A549 (cell line): ENCODE measurements at regions not wholly inside any gene's neighbourhood (a gene's known extent, or its start where the extent isn't known, plus 50 kb on each side); places are given as distances from the start of the nearest gene placed in this dataset.

Experiments used
- ATAC-seq, 2 experiments: fragments of 200-7000 bp in 1 of 2; fragments of >200 bp in 1 of 2; cut with Nextera tagmentation in 1 of 2; cut with Tn5 transposase in 1 of 2; 3 replicates each; pipeline versions ENCODE4 v1.8.0 to v1.9.1; 2018 to 2020; ENCODE audit warnings: mild to moderate bottlenecking in 1 of 2, moderate library complexity in 1 of 2
- CTCF ChIA-PET: fragments of 300-600 bp; sonication (Branson Sonifier 250); formaldehyde crosslinking; extraction: SDS; loops from one replicate; lab custom pipeline; 2021; ENCODE audit warnings: antibody characterized with exemption, inconsistent platforms; lab: Yijun Ruan, JAX
- POLR2A ChIA-PET: fragments of 350-600 bp; formaldehyde crosslinking; extraction: SDS; loops from one replicate; lab custom pipeline; 2021; ENCODE audit warnings: antibody characterized with exemption, inconsistent platforms; lab: Yijun Ruan, JAX
- DNase-seq, 2 experiments: peaks; one replicate each; pipeline versions ENCODE4 v3.0.0 to v3.0.0-alpha.2; 2011 to 2016; ENCODE audit warnings: low read depth in 1 of 2, low spot score in 1 of 2
- FAIRE-seq: peaks from 2 replicates; lab custom pipeline; 2011; peaks lifted over from hg19 to GRCh38; lab: Jason Lieb, UNC
- H3K27ac ChIP-seq, 2 experiments: fragments of >200 bp; sonication (Bioruptor Twin); formaldehyde crosslinking; 3 replicates each; pipeline ENCODE4 v1.5.1; 2016 to 2017
- H3K4me1 ChIP-seq: fragments of >200 bp; sonication (Bioruptor Twin); formaldehyde crosslinking; 3 replicates; pipeline ENCODE4 v1.6.1; 2016
- H3K4me2 ChIP-seq: fragments of >200 bp; sonication (Bioruptor Twin); formaldehyde crosslinking; 3 replicates; pipeline ENCODE4 v1.6.1; 2016
- H3K4me3 ChIP-seq: fragments of >200 bp; sonication (Bioruptor Twin); formaldehyde crosslinking; 3 replicates; pipeline ENCODE4 v1.5.1; 2016
- H3K9me3 ChIP-seq: fragments of >200 bp; sonication (Bioruptor Twin); formaldehyde crosslinking; 3 replicates; pipeline ENCODE4 v1.6.1; 2016
- CHD2 ChIP-seq: fragments of 150-350 bp; IDR thresholded peaks from 2 replicates; pipeline ENCODE4 v1.6.1; 2014; ENCODE audit warnings: low read length; ENCODE audit not compliant: partially characterized antibody
- CHD4 ChIP-seq: fragments of 200-600 bp; sonication (generic); IDR thresholded peaks from 2 replicates; pipeline ENCODE4 v1.6.1; 2016; ENCODE audit warnings: antibody characterized with exemption, mild to moderate bottlenecking, borderline replicate concordance
- E2F6 ChIP-seq: IDR thresholded peaks from 2 replicates; pipeline ENCODE4 v1.6.1; 2012; ENCODE audit warnings: low read depth, borderline replicate concordance
- EHF ChIP-seq: fragments of 250-450 bp; sonication (Bioruptor Pico); IDR thresholded peaks from 2 replicates; pipeline ENCODE4 v1.5.0; 2020; ENCODE audit warnings: mild to moderate bottlenecking
- EHMT2 ChIP-seq: fragments of 200-600 bp; sonication (generic); IDR thresholded peaks from 2 replicates; pipeline ENCODE4 v1.6.1; 2016; ENCODE audit warnings: antibody characterized with exemption, low read depth, mild to moderate bottlenecking, moderate library complexity
- ESRRA ChIP-seq: fragments of 150-350 bp; IDR thresholded peaks from 2 replicates; pipeline ENCODE4 v1.6.1; 2014; ENCODE audit warnings: mild to moderate bottlenecking, low read length, borderline replicate concordance
- FOSL2 ChIP-seq, 2 experiments: fragments of 450-650 bp in 1 of 2; fragments of >200 bp in 1 of 2; sonication (Bioruptor Twin) in 1 of 2; formaldehyde crosslinking; IDR thresholded peaks; 2 replicates each; pipeline versions ENCODE4 v1.5.0 to v1.6.1; 2016 to 2020; ENCODE audit warnings: mild to moderate bottlenecking in 1 of 2, moderate library complexity in 1 of 2
- FOXS1 ChIP-seq: fragments of 250-450 bp; sonication (Bioruptor Pico); IDR thresholded peaks from 2 replicates; pipeline ENCODE4 v1.5.0; 2020; ENCODE audit warnings: mild to moderate bottlenecking, moderate library complexity
- GATA3 ChIP-seq: IDR thresholded peaks from 2 replicates; pipeline ENCODE4 v1.6.1; 2012; ENCODE audit warnings: borderline replicate concordance
- HEYL ChIP-seq: fragments of 250-450 bp; sonication (Bioruptor Pico); IDR thresholded peaks from 2 replicates; pipeline ENCODE4 v1.8.0; 2021; ENCODE audit warnings: mild to moderate bottlenecking, moderate library complexity
- HMGXB4 ChIP-seq: fragments of 250-450 bp; sonication (Bioruptor Pico); IDR thresholded peaks from 2 replicates; pipeline ENCODE4 v1.5.0; 2021; ENCODE audit warnings: mild to moderate bottlenecking, moderate library complexity, borderline replicate concordance
- HOXA7 ChIP-seq: fragments of 250-450 bp; sonication (Bioruptor Pico); IDR thresholded peaks from 2 replicates; pipeline ENCODE4 v1.5.0; 2020; ENCODE audit warnings: mild to moderate bottlenecking, moderate library complexity
- HOXB5 ChIP-seq: fragments of 250-450 bp; sonication (Bioruptor Pico); IDR thresholded peaks from 2 replicates; pipeline ENCODE4 v1.5.0; 2020; ENCODE audit warnings: mild to moderate bottlenecking, moderate library complexity
- JUNB ChIP-seq: fragments of >200 bp; sonication (Bioruptor Twin); formaldehyde crosslinking; IDR thresholded peaks from 2 replicates; pipeline ENCODE4 v1.6.1; 2016
- KDM5A ChIP-seq: fragments of 200-600 bp; sonication (generic); IDR thresholded peaks from 2 replicates; pipeline ENCODE4 v1.6.1; 2016; ENCODE audit warnings: antibody characterized with exemption, mild to moderate bottlenecking
- MAFK ChIP-seq: fragments of 450-650 bp; IDR thresholded peaks from 2 replicates; pipeline ENCODE4 v1.6.1; 2014; ENCODE audit not compliant: partially characterized antibody
- MAZ ChIP-seq: fragments of 150-350 bp; IDR thresholded peaks from 2 replicates; pipeline ENCODE4 v1.6.1; 2014; ENCODE audit warnings: antibody characterized with exemption, low read depth, low read length, borderline replicate concordance
- POLR2A ChIP-seq: IDR thresholded peaks from 2 replicates; pipeline ENCODE4 v1.6.1; 2012; ENCODE audit warnings: mild to moderate bottlenecking, low read length
- POLR2AphosphoS2 ChIP-seq: conservative IDR thresholded peaks from 2 replicates; pipeline ENCODE4 v1.6.1; 2012; ENCODE audit warnings: low read length, improper control_type of control experiment, inconsistent platforms
- RAD21 ChIP-seq, 2 experiments: fragments of >200 bp in 1 of 2; sonication (Bioruptor Twin) in 1 of 2; formaldehyde crosslinking in 1 of 2; IDR thresholded peaks in 1 of 2; conservative IDR thresholded peaks in 1 of 2; 2 replicates in 1 of 2; 3 replicates in 1 of 2; pipeline ENCODE4 v1.6.1; 2012 to 2018; ENCODE audit warnings: inconsistent platforms in 1 of 2
- TFCP2L1 ChIP-seq: fragments of 250-450 bp; sonication (Bioruptor Pico); IDR thresholded peaks from 2 replicates; pipeline ENCODE4 v1.5.0; 2021; ENCODE audit warnings: mild to moderate bottlenecking
- ZC3H11A ChIP-seq: fragments of 450-650 bp; IDR thresholded peaks from 2 replicates; pipeline ENCODE4 v1.6.1; 2014; ENCODE audit warnings: antibody characterized with exemption, mild to moderate bottlenecking
- ZNF302 ChIP-seq: fragments of 250-450 bp; sonication (Bioruptor Pico); IDR thresholded peaks from 2 replicates; pipeline ENCODE4 v1.9.0; 2021; ENCODE audit warnings: inconsistent platforms, mild to moderate bottlenecking, moderate library complexity
- WGBS: methylation state at CpG from one replicate; pipeline ENCODE4 v1.1.6; 2017; ENCODE audit errors: missing lambda C conversion rate; 5-methylcytosine and 5-hydroxymethylcytosine counted together
- TF ChIP-seq, protein P1 (sequence below): IDR thresholded peaks from 2 replicates; pipeline ENCODE4 v1.6.1; 2012
- TF ChIP-seq, protein P2 (sequence below): fragments of 250-450 bp; sonication (Bioruptor Pico); IDR thresholded peaks from 2 replicates; pipeline ENCODE4 v1.5.0; 2020; ENCODE audit warnings: low read depth, mild to moderate bottlenecking, moderate library complexity
- TF ChIP-seq, protein P3 (sequence below): fragments of 200-600 bp; sonication (generic); IDR thresholded peaks from 2 replicates; pipeline ENCODE4 v1.6.1; 2016; ENCODE audit warnings: antibody characterized with exemption, mild to moderate bottlenecking, moderate library complexity
- TF ChIP-seq, protein P4 (sequence below): IDR thresholded peaks from 2 replicates; pipeline ENCODE4 v1.6.1; 2012

- TF ChIP-seq ESRRA = no peak
- TF ChIP-seq GATA3 = no peak
- TF ChIP-seq, protein P1, sequence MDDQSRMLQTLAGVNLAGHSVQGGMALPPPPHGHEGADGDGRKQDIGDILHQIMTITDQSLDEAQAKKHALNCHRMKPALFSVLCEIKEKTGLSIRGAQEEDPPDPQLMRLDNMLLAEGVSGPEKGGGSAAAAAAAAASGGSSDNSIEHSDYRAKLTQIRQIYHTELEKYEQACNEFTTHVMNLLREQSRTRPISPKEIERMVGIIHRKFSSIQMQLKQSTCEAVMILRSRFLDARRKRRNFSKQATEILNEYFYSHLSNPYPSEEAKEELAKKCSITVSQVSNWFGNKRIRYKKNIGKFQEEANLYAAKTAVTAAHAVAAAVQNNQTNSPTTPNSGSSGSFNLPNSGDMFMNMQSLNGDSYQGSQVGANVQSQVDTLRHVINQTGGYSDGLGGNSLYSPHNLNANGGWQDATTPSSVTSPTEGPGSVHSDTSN = no peak
- no peak for TF ChIP-seq E2F6
- no peak for TF ChIP-seq FOXS1 (CRISPR knock-in tag)
- TF ChIP-seq EHMT2 = no peak
- TF ChIP-seq TFCP2L1 (CRISPR knock-in tag) = no peak
- TF ChIP-seq CHD4 = no peak
- TF ChIP-seq POLR2AphosphoS2 = no peak
- TF ChIP-seq ZNF302 (CRISPR knock-in tag) = no peak
- TF ChIP-seq EHF (CRISPR knock-in tag) = no peak
- TF ChIP-seq, protein P2, sequence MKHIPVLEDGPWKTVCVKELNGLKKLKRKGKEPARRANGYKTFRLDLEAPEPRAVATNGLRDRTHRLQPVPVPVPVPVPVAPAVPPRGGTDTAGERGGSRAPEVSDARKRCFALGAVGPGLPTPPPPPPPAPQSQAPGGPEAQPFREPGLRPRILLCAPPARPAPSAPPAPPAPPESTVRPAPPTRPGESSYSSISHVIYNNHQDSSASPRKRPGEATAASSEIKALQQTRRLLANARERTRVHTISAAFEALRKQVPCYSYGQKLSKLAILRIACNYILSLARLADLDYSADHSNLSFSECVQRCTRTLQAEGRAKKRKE (CRISPR knock-in tag) = no peak
- no peak for TF ChIP-seq ZC3H11A
- TF ChIP-seq CHD2 = no peak
- no peak for TF ChIP-seq FOSL2 (IDR thresholded peaks at IDR 0.05)
- TF ChIP-seq FOSL2 (CRISPR knock-in tag; IDR thresholded peaks at IDR 0.05) = no peak
- TF ChIP-seq HEYL = no peak
- no peak for TF ChIP-seq KDM5A
- no peak for TF ChIP-seq HOXB5 (CRISPR knock-in tag)
- TF ChIP-seq MAFK = no peak
- TF ChIP-seq MAZ = no peak
- no peak for DNase-seq
- no peak overlapping the region for H3K4me3 ChIP-seq
- no peak for FAIRE-seq
- no peak overlapping the region for H3K27ac ChIP-seq
- H3K9me3 ChIP-seq = no peaks in the 10 kb centered on the region
- H3K4me2 ChIP-seq = no peak overlapping the region
- POLR2A ChIA-PET = no interaction called here
- H3K4me1 ChIP-seq = peaks cover 7% of the 10 kb centered on the region; the same call in 1 of the 3 replicates
- CTCF ChIA-PET = no interaction called here
- ATAC-seq = no peak
Observed at GRCh38 chr5:61261136-61261535, 70.9 kb upstream of the ZSWIM6 start.

- TF ChIP-seq POLR2A (no peak), CHD2 (no peak), HMGXB4 (CRISPR knock-in tag) (no peak), FOXS1 (CRISPR knock-in tag) (no peak), ESRRA (no peak), JUNB (no peak), HEYL (no peak), RAD21 (conservative IDR thresholded peaks at IDR 0.05 in 1 of 2, IDR thresholded peaks at IDR 0.05 in 1 of 2) (no peak), HOXA7 (CRISPR knock-in tag) (no peak)
- TF ChIP-seq, protein P3, sequence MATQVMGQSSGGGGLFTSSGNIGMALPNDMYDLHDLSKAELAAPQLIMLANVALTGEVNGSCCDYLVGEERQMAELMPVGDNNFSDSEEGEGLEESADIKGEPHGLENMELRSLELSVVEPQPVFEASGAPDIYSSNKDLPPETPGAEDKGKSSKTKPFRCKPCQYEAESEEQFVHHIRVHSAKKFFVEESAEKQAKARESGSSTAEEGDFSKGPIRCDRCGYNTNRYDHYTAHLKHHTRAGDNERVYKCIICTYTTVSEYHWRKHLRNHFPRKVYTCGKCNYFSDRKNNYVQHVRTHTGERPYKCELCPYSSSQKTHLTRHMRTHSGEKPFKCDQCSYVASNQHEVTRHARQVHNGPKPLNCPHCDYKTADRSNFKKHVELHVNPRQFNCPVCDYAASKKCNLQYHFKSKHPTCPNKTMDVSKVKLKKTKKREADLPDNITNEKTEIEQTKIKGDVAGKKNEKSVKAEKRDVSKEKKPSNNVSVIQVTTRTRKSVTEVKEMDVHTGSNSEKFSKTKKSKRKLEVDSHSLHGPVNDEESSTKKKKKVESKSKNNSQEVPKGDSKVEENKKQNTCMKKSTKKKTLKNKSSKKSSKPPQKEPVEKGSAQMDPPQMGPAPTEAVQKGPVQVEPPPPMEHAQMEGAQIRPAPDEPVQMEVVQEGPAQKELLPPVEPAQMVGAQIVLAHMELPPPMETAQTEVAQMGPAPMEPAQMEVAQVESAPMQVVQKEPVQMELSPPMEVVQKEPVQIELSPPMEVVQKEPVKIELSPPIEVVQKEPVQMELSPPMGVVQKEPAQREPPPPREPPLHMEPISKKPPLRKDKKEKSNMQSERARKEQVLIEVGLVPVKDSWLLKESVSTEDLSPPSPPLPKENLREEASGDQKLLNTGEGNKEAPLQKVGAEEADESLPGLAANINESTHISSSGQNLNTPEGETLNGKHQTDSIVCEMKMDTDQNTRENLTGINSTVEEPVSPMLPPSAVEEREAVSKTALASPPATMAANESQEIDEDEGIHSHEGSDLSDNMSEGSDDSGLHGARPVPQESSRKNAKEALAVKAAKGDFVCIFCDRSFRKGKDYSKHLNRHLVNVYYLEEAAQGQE = no peak
- TF ChIP-seq, protein P4, sequence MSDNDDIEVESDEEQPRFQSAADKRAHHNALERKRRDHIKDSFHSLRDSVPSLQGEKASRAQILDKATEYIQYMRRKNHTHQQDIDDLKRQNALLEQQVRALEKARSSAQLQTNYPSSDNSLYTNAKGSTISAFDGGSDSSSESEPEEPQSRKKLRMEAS = no peak
- FAIRE-seq = no peak
- Histone ChIP-seq H3K9me3 (no peaks in the 10 kb centered on the region), H3K4me2 (no peak overlapping the region), H3K4me1 (no peaks in the 10 kb centered on the region), H3K4me3 (no peak overlapping the region), H3K27ac (no peak overlapping the region)
- POLR2A ChIA-PET = no interaction called here
- peak; percentile 66 to 68; a peak in 5 of 6 replicates for ATAC-seq
- 92% methylated on average over 5 of the region's 5 CpGs for WGBS
- DNase-seq = no peak
- CTCF ChIA-PET = interaction anchor here (0.8 kb wide), 1 partner anchor 16 kb away, joined by 3 read pairs; no protein-coding TSS in a partner anchor
Observed at GRCh38 chr5:61262080-61262479, 70.0 kb upstream of the ZSWIM6 start.
